HEK293T (cell line): ENCODE measurements at regions not wholly inside any gene's neighbourhood (a gene's known extent, or its start where the extent isn't known, plus 50 kb on each side); places are given as distances from the start of the nearest gene placed in this dataset.

ENCODE experiments used
- CTCF ChIA-PET: fragments of 350-600 bp; formaldehyde crosslinking; extraction: SDS; loops from one replicate; lab custom pipeline; 2021; ENCODE audit warnings: antibody characterized with exemption, inconsistent platforms; lab: Yijun Ruan, JAX
- POLR2A ChIA-PET: fragments of 350-600 bp; formaldehyde crosslinking; extraction: SDS; loops from one replicate; lab custom pipeline; 2020; ENCODE audit warnings: antibody characterized with exemption, inconsistent platforms; lab: Yijun Ruan, JAX
- DNase-seq: peaks from one replicate; pipeline ENCODE4 v3.0.0; 2012; ENCODE audit warnings: mixed read lengths; ENCODE audit errors: extremely low spot score
- ARNT ChIP-seq: fragments of 450-650 bp; IDR thresholded peaks from 2 replicates; pipeline ENCODE4 v1.6.1; 2017; ENCODE audit warnings: mild to moderate bottlenecking
- BHLHE40 ChIP-seq: fragments of 450-650 bp; IDR thresholded peaks from 2 replicates; pipeline ENCODE4 v1.6.1; 2016; ENCODE audit warnings: mild to moderate bottlenecking, moderate library complexity, borderline replicate concordance
- CTBP1 ChIP-seq: fragments of 450-650 bp; IDR thresholded peaks from 2 replicates; pipeline ENCODE4 v1.6.1; 2016; ENCODE audit warnings: borderline replicate concordance
- ELF4 ChIP-seq: fragments of 450-650 bp; IDR thresholded peaks from 2 replicates; pipeline ENCODE4 v1.6.1; 2017; ENCODE audit warnings: antibody characterized with exemption
- FOXA1 ChIP-seq: fragments of 450-650 bp; IDR thresholded peaks from 2 replicates; pipeline ENCODE4 v1.6.1; 2016; ENCODE audit warnings: mild to moderate bottlenecking
- FOXK2 ChIP-seq: fragments of 450-650 bp; IDR thresholded peaks from 2 replicates; pipeline ENCODE4 v1.6.1; 2016; ENCODE audit warnings: mild to moderate bottlenecking
- FOXM1 ChIP-seq: fragments of 450-650 bp; IDR thresholded peaks from 2 replicates; pipeline ENCODE4 v1.6.1; 2017; ENCODE audit warnings: mild to moderate bottlenecking, borderline replicate concordance
- HDGF ChIP-seq: fragments of 450-650 bp; IDR thresholded peaks from 2 replicates; pipeline ENCODE4 v1.6.1; 2017; ENCODE audit warnings: antibody characterized with exemption, borderline replicate concordance
- L3MBTL2 ChIP-seq: fragments of 450-650 bp; conservative IDR thresholded peaks from 2 replicates; pipeline ENCODE4 v1.6.1; 2016; ENCODE audit warnings: mild to moderate bottlenecking
- LEF1 ChIP-seq: fragments of 450-650 bp; IDR thresholded peaks from 2 replicates; pipeline ENCODE4 v1.6.1; 2017; ENCODE audit warnings: mild to moderate bottlenecking, borderline replicate concordance
- NFRKB ChIP-seq: fragments of 450-650 bp; IDR thresholded peaks from 2 replicates; pipeline ENCODE4 v1.6.1; 2016; ENCODE audit warnings: mild to moderate bottlenecking, moderate library complexity
- SP1 ChIP-seq: fragments of 450-650 bp; IDR thresholded peaks from 2 replicates; pipeline ENCODE4 v1.6.1; 2017
- SUZ12 ChIP-seq: fragments of 450-650 bp; IDR thresholded peaks from 2 replicates; pipeline ENCODE4 v1.6.1; 2016; ENCODE audit warnings: mild to moderate bottlenecking
- TARDBP ChIP-seq: fragments of 450-650 bp; IDR thresholded peaks from 2 replicates; pipeline ENCODE4 v1.6.1; 2016
- ZNF384 ChIP-seq: fragments of 450-650 bp; IDR thresholded peaks from 2 replicates; pipeline ENCODE4 v1.6.1; 2016
- TF ChIP-seq, protein P1 (sequence below): fragments of 450-650 bp; IDR thresholded peaks from 2 replicates; pipeline ENCODE4 v1.6.1; 2016

DNA sequence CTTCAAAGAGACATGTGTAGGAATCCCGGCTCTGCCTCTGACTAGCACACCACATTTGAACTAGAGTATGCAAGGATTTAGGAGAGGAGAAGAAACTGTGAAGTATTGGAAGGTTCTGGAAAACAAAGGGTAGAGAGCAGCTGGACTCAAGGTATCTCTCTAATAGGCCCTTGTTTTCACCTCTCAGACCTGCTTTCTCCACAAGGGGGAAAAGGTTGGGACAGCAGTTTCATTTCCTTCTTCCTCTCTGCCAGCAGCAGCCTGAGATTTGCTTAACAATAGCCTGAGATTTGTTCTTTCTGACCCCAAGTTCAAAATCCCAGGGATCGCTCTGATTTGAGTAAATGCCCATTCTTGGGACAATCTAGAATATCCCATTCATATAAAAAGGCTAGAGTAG, 430.6 kb upstream of the MCTP2 start:
- ChIA-PET POLR2A (no interaction called here), CTCF (no interaction called here)
- no peak for DNase-seq
- TF ChIP-seq FOXA1 (no peak), ZNF384 (no peak), ELF4 (no peak), LEF1 (no peak)

DNA sequence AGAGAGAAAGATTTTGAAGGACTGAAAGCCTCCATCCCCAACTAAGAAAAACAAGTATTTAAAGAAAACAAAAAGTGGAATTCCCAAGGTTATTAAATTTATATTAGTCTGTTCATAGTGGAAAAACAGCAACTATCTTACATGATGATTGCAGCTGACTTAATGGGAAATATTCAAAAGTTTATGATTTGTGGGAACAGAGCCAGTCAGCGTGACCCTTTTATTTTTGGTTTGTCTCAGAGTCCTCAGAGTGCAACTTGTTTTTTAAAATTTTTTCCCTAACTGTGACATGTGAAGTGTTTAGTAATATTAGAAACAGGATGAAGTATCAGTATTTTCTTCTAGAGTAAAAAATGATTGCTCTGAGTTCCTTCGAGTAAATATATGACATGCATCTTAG, 441.9 kb upstream of the MCTP2 start:
- ChIA-PET POLR2A (no interaction called here), CTCF (no interaction called here)
- TF ChIP-seq CTBP1 (no peak), SUZ12 (no peak), FOXK2 (no peak), TARDBP (no peak), ELF4 (no peak)
- DNase-seq: no peak

DNA sequence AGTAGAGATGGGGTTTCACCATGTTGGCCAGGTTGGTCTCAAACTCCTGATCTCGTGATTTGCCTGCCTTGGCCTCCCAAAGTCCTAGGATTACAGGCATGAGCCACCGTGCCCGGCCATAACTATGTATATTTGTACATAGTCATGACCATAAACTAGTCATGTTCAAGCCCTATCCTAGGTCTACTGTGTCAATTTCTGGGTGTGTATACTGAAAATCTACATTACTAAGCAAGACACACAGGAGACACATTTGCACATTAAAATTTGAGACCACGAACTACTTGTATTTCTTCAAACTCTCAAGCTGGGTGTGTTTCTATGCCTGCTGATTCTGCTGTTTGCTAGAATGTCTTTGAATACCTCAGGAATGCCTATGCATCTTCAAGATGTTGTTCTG, 451.3 kb upstream of the MCTP2 start:
- TF ChIP-seq FOXA1: no peak
- no peak for TF ChIP-seq CTBP1
- no peak for TF ChIP-seq FOXK2
- TF ChIP-seq ZNF384: no peak
- TF ChIP-seq FOXM1: no peak
- no peak for TF ChIP-seq BHLHE40
- TF ChIP-seq LEF1: no peak
- TF ChIP-seq SP1: no peak
- no peak for TF ChIP-seq NFRKB
- TF ChIP-seq ELF4: no peak
- no peak for TF ChIP-seq L3MBTL2
- TF ChIP-seq ARNT: no peak
- TF ChIP-seq, protein P1, sequence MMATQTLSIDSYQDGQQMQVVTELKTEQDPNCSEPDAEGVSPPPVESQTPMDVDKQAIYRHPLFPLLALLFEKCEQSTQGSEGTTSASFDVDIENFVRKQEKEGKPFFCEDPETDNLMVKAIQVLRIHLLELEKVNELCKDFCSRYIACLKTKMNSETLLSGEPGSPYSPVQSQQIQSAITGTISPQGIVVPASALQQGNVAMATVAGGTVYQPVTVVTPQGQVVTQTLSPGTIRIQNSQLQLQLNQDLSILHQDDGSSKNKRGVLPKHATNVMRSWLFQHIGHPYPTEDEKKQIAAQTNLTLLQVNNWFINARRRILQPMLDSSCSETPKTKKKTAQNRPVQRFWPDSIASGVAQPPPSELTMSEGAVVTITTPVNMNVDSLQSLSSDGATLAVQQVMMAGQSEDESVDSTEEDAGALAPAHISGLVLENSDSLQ: no peak
- TF ChIP-seq HDGF: no peak
- no peak for TF ChIP-seq SUZ12
- no peak for TF ChIP-seq TARDBP
- POLR2A ChIA-PET: no interaction called here
- CTCF ChIA-PET: no interaction called here
- no peak for DNase-seq

DNA sequence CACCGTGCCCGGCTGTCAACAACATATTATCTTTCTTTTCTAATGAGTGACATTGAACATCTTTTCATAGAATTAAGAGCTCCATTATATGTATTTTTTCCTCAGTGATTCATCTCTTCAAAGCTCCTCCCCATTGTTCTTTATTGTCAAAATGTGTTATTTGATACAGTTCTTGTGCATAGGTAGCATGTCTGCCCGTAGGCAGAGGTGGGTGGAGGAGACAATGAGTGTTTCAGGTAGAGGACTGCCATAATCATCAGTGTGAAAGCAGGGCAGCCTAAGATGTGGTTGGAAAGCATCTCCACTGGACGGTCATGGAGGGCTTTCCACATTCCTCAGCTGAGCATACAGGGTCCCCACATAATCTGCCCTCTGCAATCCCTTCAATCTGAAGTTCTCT, 452.0 kb upstream of the MCTP2 start:
- no peak for DNase-seq
- ChIA-PET CTCF (no interaction called here), POLR2A (no interaction called here)
- TF ChIP-seq CTBP1: no peak
- no peak for TF ChIP-seq ARNT

DNA sequence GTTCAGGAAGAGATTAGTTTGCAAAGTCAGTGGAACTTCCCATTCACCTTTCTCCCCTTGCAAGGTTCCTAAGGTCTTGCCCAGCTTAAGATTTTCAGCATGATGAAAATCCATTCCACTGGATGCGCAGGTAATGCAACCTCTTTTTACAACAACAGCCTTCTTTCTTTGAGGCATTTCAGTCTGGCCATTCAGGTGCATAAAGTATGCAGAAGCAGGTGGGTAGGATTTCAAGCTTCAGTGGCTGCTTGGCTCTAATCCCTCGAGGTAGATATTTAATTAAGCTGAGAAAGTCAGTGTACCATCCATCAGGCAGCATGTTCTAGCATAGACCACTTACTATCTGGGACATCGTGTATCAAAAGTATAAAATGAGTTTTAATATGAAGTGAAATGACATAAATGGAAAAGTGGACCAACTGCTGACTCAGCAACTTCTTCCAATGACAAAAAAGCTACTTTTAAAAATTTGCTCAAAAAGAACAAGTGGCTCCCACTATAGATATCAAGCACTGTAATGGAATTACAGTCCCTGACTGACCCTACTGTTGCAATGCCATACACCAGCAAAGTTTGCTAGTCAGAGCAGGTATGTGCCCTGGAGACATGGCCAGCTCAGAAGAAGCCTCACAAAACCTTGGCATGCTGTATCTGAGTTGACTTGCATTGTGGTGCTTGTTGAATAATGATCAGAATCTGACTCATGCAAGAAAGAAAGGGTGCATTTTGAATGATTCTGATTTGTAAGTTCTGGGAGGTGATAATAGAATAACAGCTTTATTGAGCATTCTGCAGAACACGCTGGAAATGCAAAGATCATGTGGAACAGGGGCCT, 459.9 kb upstream of the MCTP2 start:
- no peak for TF ChIP-seq HDGF
- no peak for TF ChIP-seq FOXA1
- no peak for TF ChIP-seq ZNF384
- TF ChIP-seq SUZ12: no peak
- TF ChIP-seq L3MBTL2: no peak
- TF ChIP-seq ARNT: no peak
- TF ChIP-seq ELF4: no peak
- TF ChIP-seq SP1: no peak
- TF ChIP-seq BHLHE40: no peak
- no peak for TF ChIP-seq LEF1
- no peak for TF ChIP-seq FOXK2
- TF ChIP-seq FOXM1: no peak
- DNase-seq: no peak
- ChIA-PET POLR2A (no interaction called here), CTCF (no interaction called here)

DNA sequence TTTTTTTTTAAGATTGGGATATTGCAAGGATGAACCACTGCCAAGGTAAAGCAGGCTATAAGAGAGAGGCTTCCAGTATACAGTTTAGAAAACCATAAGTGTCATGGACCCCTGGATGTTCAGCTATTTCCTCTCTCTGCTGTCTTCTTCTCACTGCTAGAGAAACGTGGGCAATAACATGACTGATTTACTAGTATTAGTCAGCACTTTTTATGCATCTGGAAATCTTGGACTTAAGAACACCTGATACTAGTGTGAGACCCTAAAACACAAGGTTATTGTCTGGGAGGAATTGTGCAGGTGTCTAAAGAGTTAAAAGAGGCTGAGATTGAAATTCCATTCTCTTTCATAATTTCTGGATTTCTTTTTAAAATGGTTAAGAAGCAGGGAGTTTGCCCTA, 460.6 kb upstream of the MCTP2 start:
- POLR2A ChIA-PET: no interaction called here
- CTCF ChIA-PET: interaction anchor here (0.6 kb wide), 1 partner anchor 60 kb away, joined by 3 read pairs; no protein-coding TSS in a partner anchor
- no peak for DNase-seq
- TF ChIP-seq LEF1 (no peak), SUZ12 (no peak), FOXA1 (no peak), ZNF384 (no peak), NFRKB (no peak), HDGF (no peak), SP1 (no peak)
- TF ChIP-seq, protein P1: no peak

DNA sequence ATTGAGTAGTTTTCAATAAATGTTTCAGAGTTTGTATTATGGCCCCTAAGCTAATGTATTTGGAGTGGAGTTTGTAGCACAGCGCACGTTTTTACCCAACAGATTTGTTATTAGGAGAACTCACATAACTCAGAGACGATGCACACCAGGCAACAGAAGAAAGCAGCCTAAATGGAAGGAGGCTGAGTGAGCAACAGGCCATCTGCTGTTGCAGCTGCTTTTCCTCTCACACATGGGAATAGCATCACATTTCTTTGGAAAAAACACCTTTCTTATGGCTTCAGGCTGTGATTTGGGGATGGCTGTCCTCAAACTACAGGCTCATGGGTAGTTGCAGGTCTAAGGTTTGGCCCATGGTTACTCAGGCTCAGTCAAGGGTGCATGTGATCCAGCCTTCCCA, 469.3 kb upstream of the MCTP2 start:
- CTCF ChIA-PET: no interaction called here
- no peak for TF ChIP-seq SP1
- TF ChIP-seq SUZ12: no peak
- POLR2A ChIA-PET: no interaction called here
- no peak for DNase-seq

DNA sequence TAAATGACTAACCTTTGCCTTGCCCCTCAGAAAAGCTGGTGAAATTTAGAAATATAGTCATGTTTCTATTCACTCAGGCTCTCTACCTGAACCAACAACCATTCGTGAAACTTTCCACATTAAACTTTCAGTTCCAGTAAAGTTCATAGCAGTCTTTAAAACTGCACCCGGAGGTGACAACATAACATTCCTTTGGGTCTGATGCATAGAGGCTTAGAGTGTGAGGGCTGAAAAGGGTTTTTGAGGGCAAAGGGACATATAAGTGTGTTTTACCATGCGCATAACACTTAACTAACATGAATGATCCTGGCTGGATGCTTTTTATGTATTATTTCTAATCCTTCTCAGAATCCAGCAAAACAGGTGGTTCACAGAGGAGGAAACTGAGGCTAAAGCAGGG, 471.7 kb upstream of the MCTP2 start:
- CTCF ChIA-PET: no interaction called here
- TF ChIP-seq NFRKB (no peak), FOXM1 (no peak), BHLHE40 (no peak), FOXA1 (no peak), ZNF384 (no peak), ARNT (no peak), FOXK2 (no peak), L3MBTL2 (no peak)
- no peak for DNase-seq
- POLR2A ChIA-PET: no interaction called here
